Cardiac muscle cell (in vitro differentiated cells and primary cell): ENCODE measurements at regions not wholly inside any gene's neighbourhood (a gene's known extent, or its start where the extent isn't known, plus 50 kb on each side); places are given as distances from the start of the nearest gene placed in this dataset.

Experiments used
- DNase-seq, 2 donors: peaks; one replicate each; pipeline versions ENCODE4 v3.0.0 to v3.0.0-alpha.2; 2010 to 2017; ENCODE audit warnings: low read depth in 1 of 2, low spot score in 1 of 2
- H3K27ac ChIP-seq: fragments of 200-600 bp; sonication (generic); 2 replicates; pipeline ENCODE4 v1.5.1; 2016
- H3K27me3 ChIP-seq: fragments of 200-600 bp; sonication (generic); 2 replicates; pipeline ENCODE4 v1.6.0; 2016; ENCODE audit warnings: control low read depth
- H3K36me3 ChIP-seq: fragments of 200-600 bp; sonication (generic); 2 replicates; pipeline ENCODE4 v1.5.1; 2016; ENCODE audit warnings: control low read depth
- H3K4me1 ChIP-seq: fragments of 200-600 bp; sonication (generic); 2 replicates; pipeline ENCODE4 v1.8.1; 2017; ENCODE audit warnings: low read depth, mild to moderate bottlenecking, mixed run types
- H3K4me3 ChIP-seq: fragments of 200-600 bp; sonication (generic); 2 replicates; pipeline ENCODE4 v1.5.1; 2016; ENCODE audit warnings: mild to moderate bottlenecking
- H3K9me3 ChIP-seq: fragments of 200-600 bp; sonication (generic); 2 replicates; pipeline ENCODE4 v1.5.1; 2017; ENCODE audit warnings: low read depth, mild to moderate bottlenecking, control low read depth
- TF ChIP-seq, protein P1 (sequence below): IDR thresholded peaks from 2 replicates; pipeline ENCODE4 v1.5.1; 2012; ENCODE audit warnings: low read depth, mild to moderate bottlenecking, low read length

DNA sequence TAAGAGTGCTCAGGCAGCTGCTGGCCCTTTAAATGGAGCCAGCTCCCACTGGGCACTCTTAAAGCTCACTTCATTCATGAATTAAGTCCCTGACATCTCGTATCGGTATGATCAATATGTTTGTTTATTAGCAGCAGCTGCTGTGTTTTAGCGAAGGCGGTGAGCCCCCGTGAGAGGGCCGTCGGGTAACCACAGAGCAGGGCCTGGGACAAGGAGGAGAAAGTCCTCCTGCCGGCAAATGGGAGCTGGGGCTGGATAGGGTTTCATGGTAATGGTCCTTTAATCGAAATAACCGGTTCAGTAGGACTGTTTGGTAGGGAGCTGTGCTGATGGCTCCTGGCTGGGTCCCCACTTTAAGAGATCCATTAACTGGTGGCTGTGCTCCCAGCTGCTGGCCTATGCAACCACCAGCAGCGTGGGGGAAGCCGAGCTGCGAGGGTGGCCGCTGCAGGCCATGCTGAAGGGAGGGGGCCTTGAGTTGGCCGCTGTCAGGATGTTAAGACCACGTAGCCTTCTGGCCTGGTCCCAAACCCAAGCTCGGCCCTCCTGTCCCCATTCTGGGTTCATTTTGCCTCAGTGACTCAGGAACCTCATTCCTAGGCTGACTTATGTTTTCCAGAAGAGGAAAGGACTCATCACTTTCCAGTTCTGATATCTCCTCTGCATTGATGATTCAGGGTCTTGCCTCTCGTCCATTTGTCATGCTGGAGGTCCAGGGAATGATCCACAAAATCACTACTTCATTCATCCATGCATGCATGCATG lies 67.6 kb upstream of the NTRK3 start:
- H3K4me3 ChIP-seq = no peak overlapping the region
- DNase-seq = no peak
- H3K36me3 ChIP-seq = no peaks in the 10 kb centered on the region
- peaks cover 48% of the 10 kb centered on the region for H3K27me3 ChIP-seq
- no peaks in the 10 kb centered on the region for H3K9me3 ChIP-seq
- TF ChIP-seq, protein P1, sequence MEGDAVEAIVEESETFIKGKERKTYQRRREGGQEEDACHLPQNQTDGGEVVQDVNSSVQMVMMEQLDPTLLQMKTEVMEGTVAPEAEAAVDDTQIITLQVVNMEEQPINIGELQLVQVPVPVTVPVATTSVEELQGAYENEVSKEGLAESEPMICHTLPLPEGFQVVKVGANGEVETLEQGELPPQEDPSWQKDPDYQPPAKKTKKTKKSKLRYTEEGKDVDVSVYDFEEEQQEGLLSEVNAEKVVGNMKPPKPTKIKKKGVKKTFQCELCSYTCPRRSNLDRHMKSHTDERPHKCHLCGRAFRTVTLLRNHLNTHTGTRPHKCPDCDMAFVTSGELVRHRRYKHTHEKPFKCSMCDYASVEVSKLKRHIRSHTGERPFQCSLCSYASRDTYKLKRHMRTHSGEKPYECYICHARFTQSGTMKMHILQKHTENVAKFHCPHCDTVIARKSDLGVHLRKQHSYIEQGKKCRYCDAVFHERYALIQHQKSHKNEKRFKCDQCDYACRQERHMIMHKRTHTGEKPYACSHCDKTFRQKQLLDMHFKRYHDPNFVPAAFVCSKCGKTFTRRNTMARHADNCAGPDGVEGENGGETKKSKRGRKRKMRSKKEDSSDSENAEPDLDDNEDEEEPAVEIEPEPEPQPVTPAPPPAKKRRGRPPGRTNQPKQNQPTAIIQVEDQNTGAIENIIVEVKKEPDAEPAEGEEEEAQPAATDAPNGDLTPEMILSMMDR = no peak
- no peak overlapping the region for H3K27ac ChIP-seq
- no peaks in the 10 kb centered on the region for H3K4me1 ChIP-seq

DNA sequence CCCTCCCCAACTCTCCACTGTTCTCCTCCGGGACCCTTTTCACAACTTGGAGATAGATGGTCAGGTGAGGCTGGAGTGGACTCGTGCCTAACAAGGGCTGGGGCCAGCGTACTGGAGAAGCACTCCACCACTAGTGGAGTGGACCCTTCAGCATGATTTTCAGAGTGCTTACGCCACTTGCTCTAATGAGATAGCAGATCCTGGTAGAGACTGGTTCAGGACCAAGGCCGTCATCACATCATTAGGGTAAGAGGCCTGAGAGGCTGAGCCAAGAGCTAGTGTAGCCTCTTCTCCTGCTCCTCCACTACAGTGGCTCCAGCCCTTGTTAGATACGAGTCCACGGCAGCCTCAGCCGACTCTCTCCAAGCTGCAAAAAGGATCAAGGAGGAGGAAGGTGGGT lies 66.9 kb upstream of the NTRK3 start:
- Histone ChIP-seq H3K4me1 (no peaks in the 10 kb centered on the region), H3K9me3 (no peaks in the 10 kb centered on the region), H3K36me3 (no peaks in the 10 kb centered on the region), H3K27me3 (peaks cover 50% of the 10 kb centered on the region), H3K4me3 (no peak overlapping the region), H3K27ac (no peak overlapping the region)
- TF ChIP-seq, protein P1 = no peak
- DNase-seq = peak in 1 of 2 donors; percentile 75

DNA sequence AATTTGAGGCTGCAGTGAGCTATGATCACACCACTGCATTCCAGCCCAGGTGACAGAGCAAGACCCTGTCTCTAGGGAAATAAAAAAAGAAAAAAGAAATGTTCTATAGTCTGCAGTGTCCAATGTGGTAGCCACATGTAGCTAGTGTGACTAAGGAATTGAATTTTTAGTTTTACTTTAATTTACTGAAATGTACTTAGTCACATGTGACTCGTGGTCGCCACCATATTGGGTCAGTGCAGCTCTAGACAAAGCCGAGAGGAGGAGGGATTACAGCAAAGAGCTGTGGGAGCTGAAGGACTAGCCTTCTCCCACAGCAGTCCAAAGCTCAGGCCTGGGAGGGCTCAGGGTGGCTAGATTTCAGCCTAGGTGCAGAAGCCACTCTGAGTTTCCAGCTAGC lies 65.9 kb upstream of the NTRK3 start:
- no peak for DNase-seq
- Histone ChIP-seq H3K36me3 (no peaks in the 10 kb centered on the region), H3K9me3 (no peaks in the 10 kb centered on the region), H3K4me1 (no peaks in the 10 kb centered on the region), H3K27me3 (peaks cover 49% of the 10 kb centered on the region), H3K27ac (no peak overlapping the region), H3K4me3 (no peak overlapping the region)
- TF ChIP-seq, protein P1 = no peak

DNA sequence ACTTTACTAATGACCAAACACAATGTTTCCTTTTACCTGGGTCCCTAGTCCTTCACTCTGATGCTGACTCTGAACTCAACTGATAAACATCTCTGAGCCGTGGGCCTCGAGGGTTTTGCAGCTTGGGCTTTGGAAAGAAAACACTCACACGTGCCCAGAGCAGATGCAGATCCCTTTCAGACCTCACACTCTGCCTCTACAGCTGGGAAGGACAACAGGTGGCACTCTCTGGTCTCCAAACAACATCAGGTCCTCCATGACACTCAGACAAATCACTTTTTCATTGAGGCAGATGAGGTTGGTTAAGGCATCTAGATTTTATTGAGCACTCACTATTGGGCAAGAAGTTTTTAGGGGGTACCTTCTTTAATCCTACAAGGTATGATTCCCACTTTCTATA lies 64.7 kb upstream of the NTRK3 start:
- TF ChIP-seq, protein P1 = no peak

DNA sequence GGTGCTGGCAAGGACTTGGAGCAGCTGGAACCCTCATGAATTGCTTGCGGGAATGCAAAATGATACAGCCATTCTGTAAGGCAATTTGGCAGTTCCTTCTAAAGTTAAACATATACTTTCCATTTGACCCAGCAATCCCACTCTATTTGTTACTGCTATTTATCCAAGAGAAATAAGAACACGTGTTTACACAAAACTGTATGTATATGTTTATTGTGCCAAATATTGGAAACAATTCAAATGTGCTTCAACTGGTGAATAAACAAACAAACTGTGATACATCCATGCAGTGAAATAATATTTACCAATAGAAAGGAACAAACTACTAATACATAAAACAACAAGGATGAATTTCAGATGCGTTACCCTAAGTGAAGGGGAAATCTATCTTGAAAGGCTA lies 60.0 kb upstream of the NTRK3 start:
- H3K36me3 ChIP-seq = no peaks in the 10 kb centered on the region
- peaks cover 87% of the 10 kb centered on the region for H3K27me3 ChIP-seq
- no peak overlapping the region for H3K4me3 ChIP-seq
- H3K9me3 ChIP-seq = no peaks in the 10 kb centered on the region
- no peak for DNase-seq
- TF ChIP-seq, protein P1 = no peak
- no peaks in the 10 kb centered on the region for H3K4me1 ChIP-seq
- H3K27ac ChIP-seq = no peak overlapping the region

More for the DNA sequence above, 64.7 kb upstream of the NTRK3 start:
- no peak overlapping the region for H3K4me3 ChIP-seq
- H3K9me3 ChIP-seq = no peaks in the 10 kb centered on the region
- H3K36me3 ChIP-seq = no peaks in the 10 kb centered on the region
- H3K27ac ChIP-seq = no peak overlapping the region
- DNase-seq = no peak
- no peaks in the 10 kb centered on the region for H3K4me1 ChIP-seq
- H3K27me3 ChIP-seq = peaks cover 52% of the 10 kb centered on the region
